HCEC 1CT (cell line): ENCODE measurements at regions not wholly inside any gene's neighbourhood (a gene's known extent, or its start where the extent isn't known, plus 50 kb on each side); places are given as distances from the start of the nearest gene placed in this dataset.

Experiments used
- DNase-seq: peaks from one replicate; pipeline ENCODE4 v3.0.0-alpha.2; 2017

- DNase-seq, result no peak
Observed at GRCh38 chr3:168624892-168625448, 529.2 kb upstream of the GOLIM4 start.

- no peak for DNase-seq
Observed at GRCh38 chr3:168624195-168624594, 528.5 kb upstream of the GOLIM4 start.

GRCh38 chr3:168622795-168623194, 527.1 kb upstream of the GOLIM4 start:
- DNase-seq, result no peak

- DNase-seq, result peak; percentile 1
Observed at GRCh38 chr3:168620854-168621253, 525.1 kb upstream of the GOLIM4 start.

- DNase-seq, result no peak
Observed at GRCh38 chr3:168618827-168619470, 523.2 kb upstream of the GOLIM4 start.

- DNase-seq, result no peak
Observed at GRCh38 chr3:168617658-168618057, 521.9 kb upstream of the GOLIM4 start.

- no peak for DNase-seq
Observed at GRCh38 chr3:168616915-168617314, 521.2 kb upstream of the GOLIM4 start.

GRCh38 chr3:168615493-168616020, 519.8 kb upstream of the GOLIM4 start:
- no peak for DNase-seq

GRCh38 chr3:168613151-168613550, 517.4 kb upstream of the GOLIM4 start:
- no peak for DNase-seq

- DNase-seq, result no peak
Observed at GRCh38 chr3:168612671-168613070, 516.9 kb upstream of the GOLIM4 start.

- DNase-seq, result no peak
Observed at GRCh38 chr3:168611826-168612225, 516.1 kb upstream of the GOLIM4 start.

- no peak for DNase-seq
Observed at GRCh38 chr3:168608926-168609325, 513.2 kb upstream of the GOLIM4 start.

- no peak for DNase-seq
Observed at GRCh38 chr3:168604767-168605166, 509.0 kb upstream of the GOLIM4 start.

GRCh38 chr3:168598250-168598649, 502.5 kb upstream of the GOLIM4 start:
- DNase-seq, result no peak

- DNase-seq, result no peak
Observed at GRCh38 chr3:168596175-168596823, 500.6 kb upstream of the GOLIM4 start.

- no peak for DNase-seq
Observed at GRCh38 chr3:168591587-168591986, 495.9 kb upstream of the GOLIM4 start.

GRCh38 chr3:168589376-168589775, 493.7 kb upstream of the GOLIM4 start:
- no peak for DNase-seq

GRCh38 chr3:168585544-168585943, 489.8 kb upstream of the GOLIM4 start:
- no peak for DNase-seq

GRCh38 chr3:168583977-168584376, 488.3 kb upstream of the GOLIM4 start:
- no peak for DNase-seq

GRCh38 chr3:168582503-168582902, 486.8 kb upstream of the GOLIM4 start:
- no peak for DNase-seq

- DNase-seq, result no peak
Observed at GRCh38 chr3:168581771-168582225, 486.1 kb upstream of the GOLIM4 start.

- DNase-seq, result no peak
Observed at GRCh38 chr3:168579010-168579409, 483.3 kb upstream of the GOLIM4 start.

GRCh38 chr3:168575750-168576149, 480.0 kb upstream of the GOLIM4 start:
- no peak for DNase-seq
